ENCODE measurements at regions not wholly inside any gene's neighbourhood (a gene's known extent, or its start where the extent isn't known, plus 50 kb on each side); places are given as distances from the start of the nearest gene placed in this dataset.
A peak's percentile ranks its signal among the peaks of the same experiment; 100 is the strongest.
"Not testable (repeated sequence)": the region's sequence is repeated elsewhere in the genome, so short reads cannot be mapped to it uniquely, and the experiment has no call there.

DNA sequence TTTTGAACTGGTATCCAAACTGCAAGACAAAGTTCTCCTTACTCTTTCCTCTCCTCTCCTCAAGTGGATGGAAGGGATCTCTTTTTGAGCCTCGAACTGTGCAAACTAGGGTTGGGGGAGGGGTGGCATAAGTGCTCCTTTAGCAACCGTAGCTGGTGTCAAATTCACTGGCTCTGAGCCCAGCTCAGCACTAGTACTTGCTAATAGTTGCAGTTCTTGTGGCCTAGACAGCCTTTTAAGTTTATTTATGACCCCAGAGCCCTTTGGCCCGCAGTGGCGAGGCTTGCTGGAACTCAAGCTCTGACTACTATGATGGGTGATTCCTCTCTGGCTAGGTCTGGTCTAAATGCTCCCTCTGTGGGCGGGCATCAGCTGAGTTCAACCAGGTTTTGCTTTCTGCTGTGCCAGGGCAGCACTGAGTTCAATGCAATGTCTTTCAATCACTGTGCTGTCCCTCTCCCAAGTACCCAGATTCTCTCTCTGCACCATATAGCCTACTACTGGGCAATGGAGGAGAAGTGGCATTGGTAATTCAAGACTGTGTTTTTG is 528.4 kb upstream of the SYT4 start:
- no peak for DNase-seq (ENCODE audit: low spot score)

DNA sequence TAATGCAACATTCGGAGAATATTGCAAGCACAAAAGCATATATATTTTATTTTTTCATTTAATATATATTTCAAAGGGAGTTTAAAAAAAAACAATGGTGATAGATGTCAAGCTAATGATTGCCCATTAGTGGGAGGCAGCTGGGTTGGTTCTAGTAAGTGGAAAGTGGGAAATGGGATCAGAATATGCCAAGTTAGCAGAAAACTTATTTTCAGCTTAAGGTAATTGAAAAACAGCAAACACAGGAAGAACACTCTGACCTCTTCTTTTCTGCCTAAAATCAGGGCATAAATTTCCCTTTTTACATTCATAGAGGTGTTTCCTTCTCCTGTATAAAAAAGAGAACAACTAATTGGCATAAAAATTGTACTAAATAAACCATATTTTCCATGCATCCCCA is 535.3 kb upstream of the SYT4 start:
- DNase-seq (ENCODE audit: low spot score) = no peak

- DNase-seq (ENCODE audit: low spot score) = no peak
Observed at GRCh38 chr18:43819397-43819796, 542.1 kb upstream of the SYT4 start.

- no peak for DNase-seq (ENCODE audit: low spot score)
Observed at GRCh38 chr18:43819873-43820272, 542.6 kb upstream of the SYT4 start.

- DNase-seq (ENCODE audit: low spot score) = no peak
Observed at GRCh38 chr18:43825768-43826167, 548.5 kb upstream of the SYT4 start.

- no peak for DNase-seq (ENCODE audit: low spot score)
Observed at GRCh38 chr18:43826215-43826614, 548.9 kb upstream of the SYT4 start.

DNA sequence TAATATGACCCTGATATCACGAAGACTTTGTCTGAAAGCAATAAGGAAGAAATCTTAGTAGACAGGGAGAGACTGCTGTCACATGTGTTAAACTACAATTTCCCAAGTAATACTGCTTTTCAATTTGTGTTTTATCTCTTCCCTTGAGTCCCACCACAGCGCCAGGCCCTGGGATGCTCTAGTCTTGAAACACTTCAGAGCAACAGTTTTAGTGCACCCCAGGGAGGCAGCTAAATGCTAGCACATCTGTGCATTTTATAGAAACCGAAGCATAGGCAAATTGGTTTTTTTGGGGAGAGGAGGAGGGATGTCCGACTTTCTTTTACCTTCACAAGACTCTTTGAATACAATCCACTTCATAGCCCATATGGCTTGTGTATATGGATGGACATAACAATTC is 550.0 kb upstream of the SYT4 start:
- no peak for DNase-seq (ENCODE audit: low spot score)

DNA sequence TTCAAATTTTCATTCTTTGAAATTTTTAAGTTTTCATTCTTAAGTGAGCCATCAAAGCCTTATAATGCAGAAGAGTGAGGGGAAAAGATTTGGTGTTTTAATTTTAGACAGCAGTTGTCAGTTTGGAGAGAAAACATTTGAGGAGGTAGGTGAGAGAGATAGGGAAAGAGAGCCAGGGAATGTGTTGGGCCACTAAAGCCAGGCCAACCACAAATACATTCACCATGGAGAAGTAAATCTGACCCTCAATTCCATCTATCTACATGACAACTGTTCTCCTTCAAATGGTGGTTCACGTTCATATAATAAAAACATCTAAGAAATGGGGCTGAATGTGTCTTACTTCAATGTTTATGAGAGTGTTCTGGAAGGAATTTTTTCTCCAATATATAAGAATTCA is 553.0 kb upstream of the SYT4 start:
- DNase-seq (ENCODE audit: low spot score) = no peak

- no peak for DNase-seq (ENCODE audit: low spot score)
Observed at GRCh38 chr18:43830947-43831346, 553.7 kb upstream of the SYT4 start.

GRCh38 chr18:43846299-43846698 is 569.0 kb upstream of the SYT4 start:
- no peak for DNase-seq (ENCODE audit: low spot score)

DNA sequence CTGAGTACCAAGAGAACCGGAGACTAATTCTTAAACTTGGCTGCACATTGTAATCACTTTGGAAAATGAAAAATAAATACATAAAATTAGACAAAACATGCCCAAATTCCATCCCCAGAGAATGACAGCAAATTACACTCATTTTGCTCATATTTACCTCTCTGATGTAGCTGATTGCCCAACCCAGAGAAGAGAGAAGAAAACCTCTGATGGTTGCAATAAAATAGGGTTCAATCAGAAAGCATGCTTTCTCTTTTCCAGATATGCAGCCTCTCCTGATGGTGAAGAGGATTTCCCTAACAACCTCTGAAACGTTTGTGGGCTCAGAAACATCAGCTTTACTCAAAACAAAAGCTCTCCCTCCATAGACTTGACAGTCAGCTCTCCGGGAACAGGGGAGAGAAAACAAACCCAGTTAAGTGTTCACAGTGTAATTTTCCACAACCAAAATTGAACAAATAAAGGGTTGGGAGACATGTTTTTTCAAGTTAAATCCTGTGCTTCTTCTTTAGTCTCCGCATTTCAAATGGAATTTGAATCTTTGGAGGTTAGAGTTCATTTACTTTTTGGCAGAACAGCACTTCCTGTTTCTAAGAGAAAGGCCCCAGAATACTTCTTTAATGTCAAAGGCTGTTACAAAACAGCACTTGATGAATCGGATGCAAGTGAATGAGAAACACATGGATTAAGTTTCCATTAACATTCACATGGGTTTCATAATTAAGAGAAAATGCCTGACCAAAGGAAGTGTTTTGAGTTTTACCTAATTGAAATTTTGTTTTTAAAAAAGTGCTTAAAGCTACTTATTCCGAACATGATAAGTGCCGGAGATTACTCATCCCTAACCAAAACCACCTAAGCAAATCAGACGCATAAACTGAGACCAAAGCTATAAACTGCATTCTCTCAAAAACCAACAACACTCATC is 570.1 kb upstream of the SYT4 start:
- peak; percentile 5 for DNase-seq (ENCODE audit: low spot score)

DNA sequence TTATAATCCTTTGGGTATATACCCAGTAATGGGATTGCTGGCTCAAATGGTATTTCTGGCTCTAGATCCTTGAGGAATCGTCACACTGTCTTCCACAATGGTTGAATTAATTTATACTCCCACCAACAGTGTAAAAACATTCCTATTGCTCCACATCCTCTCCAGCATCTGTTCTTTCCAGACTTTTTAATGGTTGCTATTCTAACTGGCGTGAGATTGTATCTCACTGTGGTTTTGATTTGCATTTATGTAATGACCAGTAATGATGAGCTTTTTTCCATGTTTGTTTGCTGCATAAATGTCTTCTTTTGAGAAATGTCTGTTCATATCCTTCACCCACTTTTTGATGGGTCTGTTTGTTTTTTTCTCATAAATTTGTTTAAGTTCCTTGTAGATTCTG is 572.5 kb upstream of the SYT4 start:
- DNase-seq (ENCODE audit: low spot score) = not testable (repeated sequence)

DNA sequence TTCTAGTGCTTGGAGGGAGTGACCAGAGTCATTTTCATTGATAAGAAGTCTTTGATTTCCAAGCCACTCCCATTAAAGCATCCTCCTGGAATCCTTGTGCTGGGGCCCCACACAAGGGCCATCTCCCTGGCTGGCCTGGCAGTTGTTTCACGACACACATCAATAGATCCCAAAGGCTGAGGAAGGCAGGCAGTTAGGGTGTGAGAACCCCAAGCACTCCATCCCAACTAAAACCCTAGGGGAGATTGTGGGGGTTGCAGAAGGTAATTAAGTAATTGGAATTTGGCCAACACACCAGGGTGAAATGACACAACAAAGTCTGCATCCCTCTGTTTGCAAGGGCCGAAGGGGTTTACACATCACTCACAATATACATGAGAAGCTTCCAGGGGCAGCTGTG is 578.1 kb upstream of the SYT4 start:
- no peak for DNase-seq (ENCODE audit: low spot score)

- no peak for DNase-seq (ENCODE audit: low spot score)
Observed at GRCh38 chr18:43863180-43863579, 585.9 kb upstream of the SYT4 start.

GRCh38 chr18:43866696-43867095 is 589.4 kb upstream of the SYT4 start:
- DNase-seq (ENCODE audit: low spot score) = no peak

GRCh38 chr18:43868497-43868995 is 591.3 kb upstream of the SYT4 start:
- no peak for DNase-seq (ENCODE audit: low spot score)

GRCh38 chr18:43869451-43870008 is 592.2 kb upstream of the SYT4 start:
- DNase-seq (ENCODE audit: low spot score) = no peak

- no peak for DNase-seq (ENCODE audit: low spot score)
Observed at GRCh38 chr18:43870626-43871025, 593.3 kb upstream of the SYT4 start.

DNA sequence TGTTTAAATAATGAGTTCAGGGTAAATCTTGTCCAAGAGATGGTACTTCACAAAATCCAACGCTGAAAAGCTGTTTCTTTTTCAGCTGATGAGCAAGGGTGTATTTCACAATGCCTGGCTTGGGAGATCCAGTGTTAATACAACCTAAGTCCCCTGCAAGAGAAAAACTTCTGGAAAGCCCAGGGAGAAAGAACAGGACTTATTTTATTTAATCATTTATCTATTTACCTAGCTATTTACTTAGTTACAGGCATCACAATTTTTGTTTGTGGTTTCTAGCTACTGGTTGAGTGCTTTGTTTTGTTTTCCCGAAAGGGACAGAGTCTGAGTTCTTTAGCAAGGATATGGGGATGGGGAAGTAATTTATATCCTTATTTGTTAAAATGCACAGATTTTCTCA is 598.2 kb upstream of the SYT4 start:
- DNase-seq (ENCODE audit: low spot score) = no peak

GRCh38 chr18:43876286-43876685 is 599.0 kb upstream of the SYT4 start:
- no peak for DNase-seq (ENCODE audit: low spot score)

GRCh38 chr18:43876748-43877147 is 599.5 kb upstream of the SYT4 start:
- DNase-seq (ENCODE audit: low spot score) = no peak

DNA sequence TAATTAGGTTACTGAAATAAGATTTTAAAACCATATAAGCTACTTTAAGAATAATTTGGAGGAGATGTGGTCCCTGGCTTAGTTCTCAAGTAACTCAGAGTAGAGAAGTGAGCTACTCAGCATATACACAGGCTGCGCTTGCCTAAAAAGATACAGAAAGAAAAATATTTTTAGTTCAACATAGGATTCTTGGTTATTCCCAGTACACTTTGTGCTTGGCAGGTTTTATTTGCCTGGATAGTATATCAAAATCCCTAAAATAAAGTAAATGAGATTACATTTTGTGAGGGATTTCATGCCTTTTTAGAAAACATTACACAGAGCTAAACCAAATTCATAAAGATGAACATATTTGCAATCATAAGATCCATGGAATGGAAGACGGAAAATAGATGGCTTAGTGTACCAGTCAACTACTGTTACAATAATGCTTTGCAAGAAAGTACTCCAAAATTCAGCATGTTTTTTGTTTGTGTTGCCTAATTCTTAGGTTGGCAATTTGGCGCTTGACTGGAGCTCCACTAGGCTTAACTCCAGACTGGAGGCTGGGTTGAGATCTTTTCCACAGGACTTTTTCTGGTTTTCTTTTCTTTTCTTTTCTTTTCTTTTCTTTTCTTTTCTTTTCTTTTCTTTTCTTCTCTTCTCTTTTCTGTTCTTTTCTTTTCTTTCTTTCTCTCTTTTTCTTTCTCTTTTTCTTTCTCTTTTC is 600.5 kb upstream of the SYT4 start:
- no peak for DNase-seq (ENCODE audit: low spot score)

- no peak for DNase-seq (ENCODE audit: low spot score)
Observed at GRCh38 chr18:43879415-43879814, 602.1 kb upstream of the SYT4 start.

All from AG08396 (cell line).